ENCODE measurements at regions not wholly inside any gene's neighbourhood (a gene's known extent, or its start where the extent isn't known, plus 50 kb on each side); places are given as distances from the start of the nearest gene placed in this dataset.

DNA sequence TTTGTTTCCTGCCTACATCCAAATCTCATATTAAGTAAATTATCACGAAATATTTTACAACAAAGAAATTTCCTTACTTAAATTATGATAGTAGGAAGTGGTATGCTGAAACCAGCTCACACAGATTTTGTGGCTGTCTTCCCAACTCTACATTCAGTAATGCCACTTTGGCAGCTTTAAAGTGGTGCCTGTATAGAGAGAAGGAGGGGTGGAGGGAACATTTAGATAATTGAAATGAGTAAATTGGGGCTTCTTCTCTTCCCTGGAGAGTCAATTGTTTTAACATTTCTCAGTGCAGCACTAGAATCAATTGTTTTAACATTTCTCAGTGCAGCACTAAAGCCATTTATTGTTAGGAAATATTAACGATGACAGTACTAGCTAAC, 1323.1 kb downstream of the PCDH7 start:
- TF ChIP-seq, protein P1, sequence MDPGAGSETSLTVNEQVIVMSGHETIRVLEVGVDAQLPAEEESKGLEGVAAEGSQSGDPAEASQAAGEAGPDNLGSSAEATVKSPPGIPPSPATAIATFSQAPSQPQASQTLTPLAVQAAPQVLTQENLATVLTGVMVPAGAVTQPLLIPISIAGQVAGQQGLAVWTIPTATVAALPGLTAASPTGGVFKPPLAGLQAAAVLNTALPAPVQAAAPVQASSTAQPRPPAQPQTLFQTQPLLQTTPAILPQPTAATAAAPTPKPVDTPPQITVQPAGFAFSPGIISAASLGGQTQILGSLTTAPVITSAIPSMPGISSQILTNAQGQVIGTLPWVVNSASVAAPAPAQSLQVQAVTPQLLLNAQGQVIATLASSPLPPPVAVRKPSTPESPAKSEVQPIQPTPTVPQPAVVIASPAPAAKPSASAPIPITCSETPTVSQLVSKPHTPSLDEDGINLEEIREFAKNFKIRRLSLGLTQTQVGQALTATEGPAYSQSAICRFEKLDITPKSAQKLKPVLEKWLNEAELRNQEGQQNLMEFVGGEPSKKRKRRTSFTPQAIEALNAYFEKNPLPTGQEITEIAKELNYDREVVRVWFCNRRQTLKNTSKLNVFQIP (CRISPR knock-in tag; IDR thresholded peaks at IDR 0.05; ENCODE audit: borderline replicate concordance, low read depth), result no peak
- TF ChIP-seq ZNF8 (CRISPR knock-in tag; IDR thresholded peaks at IDR 0.05) (no peak), ZFP30 (CRISPR knock-in tag; IDR thresholded peaks at IDR 0.05) (no peak), ZNF565 (CRISPR knock-in tag; conservative IDR thresholded peaks at IDR 0.05; ENCODE audit: low read depth) (no peak), ZFP3 (CRISPR knock-in tag; IDR thresholded peaks at IDR 0.05) (no peak), PPARA (CRISPR knock-in tag; IDR thresholded peaks at IDR 0.05; ENCODE audit: borderline replicate concordance) (no peak)
- TF ChIP-seq, protein P2, sequence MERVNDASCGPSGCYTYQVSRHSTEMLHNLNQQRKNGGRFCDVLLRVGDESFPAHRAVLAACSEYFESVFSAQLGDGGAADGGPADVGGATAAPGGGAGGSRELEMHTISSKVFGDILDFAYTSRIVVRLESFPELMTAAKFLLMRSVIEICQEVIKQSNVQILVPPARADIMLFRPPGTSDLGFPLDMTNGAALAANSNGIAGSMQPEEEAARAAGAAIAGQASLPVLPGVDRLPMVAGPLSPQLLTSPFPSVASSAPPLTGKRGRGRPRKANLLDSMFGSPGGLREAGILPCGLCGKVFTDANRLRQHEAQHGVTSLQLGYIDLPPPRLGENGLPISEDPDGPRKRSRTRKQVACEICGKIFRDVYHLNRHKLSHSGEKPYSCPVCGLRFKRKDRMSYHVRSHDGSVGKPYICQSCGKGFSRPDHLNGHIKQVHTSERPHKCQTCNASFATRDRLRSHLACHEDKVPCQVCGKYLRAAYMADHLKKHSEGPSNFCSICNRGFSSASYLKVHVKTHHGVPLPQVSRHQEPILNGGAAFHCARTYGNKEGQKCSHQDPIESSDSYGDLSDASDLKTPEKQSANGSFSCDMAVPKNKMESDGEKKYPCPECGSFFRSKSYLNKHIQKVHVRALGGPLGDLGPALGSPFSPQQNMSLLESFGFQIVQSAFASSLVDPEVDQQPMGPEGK (CRISPR knock-in tag; IDR thresholded peaks at IDR 0.05; ENCODE audit: borderline replicate concordance), result no peak
- TF ChIP-seq, protein P3, sequence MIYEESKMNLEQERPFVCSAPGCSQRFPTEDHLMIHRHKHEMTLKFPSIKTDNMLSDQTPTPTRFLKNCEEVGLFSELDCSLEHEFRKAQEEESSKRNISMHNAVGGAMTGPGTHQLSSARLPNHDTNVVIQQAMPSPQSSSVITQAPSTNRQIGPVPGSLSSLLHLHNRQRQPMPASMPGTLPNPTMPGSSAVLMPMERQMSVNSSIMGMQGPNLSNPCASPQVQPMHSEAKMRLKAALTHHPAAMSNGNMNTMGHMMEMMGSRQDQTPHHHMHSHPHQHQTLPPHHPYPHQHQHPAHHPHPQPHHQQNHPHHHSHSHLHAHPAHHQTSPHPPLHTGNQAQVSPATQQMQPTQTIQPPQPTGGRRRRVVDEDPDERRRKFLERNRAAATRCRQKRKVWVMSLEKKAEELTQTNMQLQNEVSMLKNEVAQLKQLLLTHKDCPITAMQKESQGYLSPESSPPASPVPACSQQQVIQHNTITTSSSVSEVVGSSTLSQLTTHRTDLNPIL (CRISPR knock-in tag; IDR thresholded peaks at IDR 0.05; ENCODE audit: low read depth), result no peak

Data from SK-N-SH treated with all-trans-retinoic acid at 6 μM for 48 hours (cell line).